Neural progenitor cell (in vitro differentiated cells): ENCODE measurements at regions not wholly inside any gene's neighbourhood (a gene's known extent, or its start where the extent isn't known, plus 50 kb on each side); places are given as distances from the start of the nearest gene placed in this dataset.

Experiments
- CTCF ChIP-seq: fragments of 200-600 bp; sonication (generic); IDR thresholded peaks from 2 replicates; pipeline ENCODE4 v1.5.1; 2017; ENCODE audit warnings: antibody characterized with exemption, mild to moderate bottlenecking
- EZH2 ChIP-seq: fragments of 200-600 bp; sonication (generic); IDR thresholded peaks from 2 replicates; pipeline ENCODE4 v1.6.1; 2017; ENCODE audit warnings: antibody characterized with exemption, mild to moderate bottlenecking, moderate library complexity

DNA sequence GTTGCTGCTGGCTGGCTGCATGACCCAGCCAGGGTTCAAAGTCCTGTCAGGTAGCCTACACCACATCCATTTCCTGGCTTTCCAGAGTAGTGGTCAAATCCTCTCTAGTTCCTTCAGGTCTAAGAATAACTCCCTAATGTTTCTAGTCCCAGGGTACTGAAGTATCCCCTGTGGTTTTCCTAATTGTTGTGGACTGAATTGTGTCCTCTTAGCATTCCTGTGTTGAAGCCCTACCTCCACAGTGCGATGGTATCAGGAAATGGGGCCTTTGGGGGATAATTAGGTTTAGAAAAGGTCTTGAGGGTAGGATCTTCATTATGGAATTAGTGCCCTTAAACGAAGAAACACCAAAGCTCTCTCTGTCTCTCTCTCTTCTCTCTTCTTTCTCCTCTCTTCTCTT lies 191.8 kb upstream of the CCNG1 start:
- TF ChIP-seq CTCF (no peak), EZH2 (no peak)
